ENCODE measurements at regions not wholly inside any gene's neighbourhood (a gene's known extent, or its start where the extent isn't known, plus 50 kb on each side); places are given as distances from the start of the nearest gene placed in this dataset.

DNA sequence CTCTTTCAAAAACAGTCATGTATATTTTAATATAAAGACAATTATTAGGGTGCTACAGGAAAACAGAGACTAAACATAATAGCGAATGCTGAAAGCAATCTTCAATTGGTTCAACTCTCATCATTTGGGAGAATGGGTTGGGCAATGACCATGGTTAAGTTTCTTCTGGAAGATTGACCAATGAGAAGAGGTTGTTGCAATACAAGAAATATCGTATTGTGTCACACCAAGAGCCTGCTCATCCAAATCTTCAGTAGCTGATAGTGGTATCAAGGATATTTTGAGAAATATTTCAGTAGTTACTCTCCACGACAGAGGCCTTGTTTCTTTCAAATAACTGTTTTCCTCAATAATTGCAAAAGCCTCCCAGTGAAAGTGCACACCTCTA, 83.0 kb upstream of the FNDC3A start:
- Histone ChIP-seq H3K4me2 (ENCODE audit: low read depth, low read length) (no peak overlapping the region), H3K36me3 (replicated peaks in 1 of 2; ENCODE audit: control insufficient read depth in 1 of 2, insufficient read depth in 2 of 2, low read length in 2 of 2) (no peaks in the 10 kb centered on the region), H3K27me3 (ENCODE audit: control insufficient read depth in 1 of 2, insufficient read depth in 2 of 2, low read length in 2 of 2) (no peaks in the 10 kb centered on the region; a peak in 1 of 5 replicates), H3K27ac (ENCODE audit: extremely low read length, insufficient read depth, low read length) (no peak overlapping the region), H3K9ac (ENCODE audit: insufficient read depth, low read depth, low read length) (no peak overlapping the region), H2AFZ (ENCODE audit: low read length) (no peak overlapping the region), H3K4me1 (ENCODE audit: insufficient read depth, low read length) (no peaks in the 10 kb centered on the region), H3K4me3 (replicated peaks in 1 of 3; ENCODE audit: insufficient read depth in 1 of 3, low read depth in 2 of 3, low read length in 3 of 3) (no peak overlapping the region), H3K9me3 (ENCODE audit: low read length) (no peaks in the 10 kb centered on the region), H4K20me1 (ENCODE audit: insufficient read depth, low read length) (no peaks in the 10 kb centered on the region), H3K79me2 (ENCODE audit: insufficient read depth, low read length) (no peaks in the 10 kb centered on the region)
- DNase-seq (ENCODE audit: low spot score) (no peak), FAIRE-seq (no peak), ATAC-seq (no peak)
- TF ChIP-seq ZNF782 (CRISPR knock-in tag; IDR thresholded peaks at IDR 0.05; ENCODE audit: borderline replicate concordance), result no peak
- TF ChIP-seq TCF7 (IDR thresholded peaks at IDR 0.05; ENCODE audit: low read depth), result no peak
- TF ChIP-seq ZNF282 (IDR thresholded peaks at IDR 0.05; ENCODE audit: partially characterized antibody), result no peak
- no peak for TF ChIP-seq ZBTB4 (CRISPR knock-in tag; IDR thresholded peaks at IDR 0.05; ENCODE audit: borderline replicate concordance)
- no peak for TF ChIP-seq KDM3A (CRISPR knock-in tag; IDR thresholded peaks at IDR 0.05; ENCODE audit: low read depth)
- TF ChIP-seq, protein P1, sequence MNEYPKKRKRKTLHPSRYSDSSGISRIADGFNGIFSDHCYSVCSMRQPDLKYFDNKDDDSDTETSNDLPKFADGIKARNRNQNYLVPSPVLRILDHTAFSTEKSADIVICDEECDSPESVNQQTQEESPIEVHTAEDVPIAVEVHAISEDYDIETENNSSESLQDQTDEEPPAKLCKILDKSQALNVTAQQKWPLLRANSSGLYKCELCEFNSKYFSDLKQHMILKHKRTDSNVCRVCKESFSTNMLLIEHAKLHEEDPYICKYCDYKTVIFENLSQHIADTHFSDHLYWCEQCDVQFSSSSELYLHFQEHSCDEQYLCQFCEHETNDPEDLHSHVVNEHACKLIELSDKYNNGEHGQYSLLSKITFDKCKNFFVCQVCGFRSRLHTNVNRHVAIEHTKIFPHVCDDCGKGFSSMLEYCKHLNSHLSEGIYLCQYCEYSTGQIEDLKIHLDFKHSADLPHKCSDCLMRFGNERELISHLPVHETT (CRISPR knock-in tag; conservative IDR thresholded peaks at IDR 0.05), result no peak
- no peak for TF ChIP-seq GFI1 (CRISPR knock-in tag; IDR thresholded peaks at IDR 0.05; ENCODE audit: borderline replicate concordance)
- no peak for TF ChIP-seq HNF1B (CRISPR knock-in tag; IDR thresholded peaks at IDR 0.05)
- TF ChIP-seq ELF1 (CRISPR knock-in tag; IDR thresholded peaks at IDR 0.05), result no peak
- TF ChIP-seq, protein P2, sequence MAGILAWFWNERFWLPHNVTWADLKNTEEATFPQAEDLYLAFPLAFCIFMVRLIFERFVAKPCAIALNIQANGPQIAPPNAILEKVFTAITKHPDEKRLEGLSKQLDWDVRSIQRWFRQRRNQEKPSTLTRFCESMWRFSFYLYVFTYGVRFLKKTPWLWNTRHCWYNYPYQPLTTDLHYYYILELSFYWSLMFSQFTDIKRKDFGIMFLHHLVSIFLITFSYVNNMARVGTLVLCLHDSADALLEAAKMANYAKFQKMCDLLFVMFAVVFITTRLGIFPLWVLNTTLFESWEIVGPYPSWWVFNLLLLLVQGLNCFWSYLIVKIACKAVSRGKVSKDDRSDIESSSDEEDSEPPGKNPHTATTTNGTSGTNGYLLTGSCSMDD (CRISPR knock-in tag; IDR thresholded peaks at IDR 0.05), result no peak
- TF ChIP-seq, protein P3, sequence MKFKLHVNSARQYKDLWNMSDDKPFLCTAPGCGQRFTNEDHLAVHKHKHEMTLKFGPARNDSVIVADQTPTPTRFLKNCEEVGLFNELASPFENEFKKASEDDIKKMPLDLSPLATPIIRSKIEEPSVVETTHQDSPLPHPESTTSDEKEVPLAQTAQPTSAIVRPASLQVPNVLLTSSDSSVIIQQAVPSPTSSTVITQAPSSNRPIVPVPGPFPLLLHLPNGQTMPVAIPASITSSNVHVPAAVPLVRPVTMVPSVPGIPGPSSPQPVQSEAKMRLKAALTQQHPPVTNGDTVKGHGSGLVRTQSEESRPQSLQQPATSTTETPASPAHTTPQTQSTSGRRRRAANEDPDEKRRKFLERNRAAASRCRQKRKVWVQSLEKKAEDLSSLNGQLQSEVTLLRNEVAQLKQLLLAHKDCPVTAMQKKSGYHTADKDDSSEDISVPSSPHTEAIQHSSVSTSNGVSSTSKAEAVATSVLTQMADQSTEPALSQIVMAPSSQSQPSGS (CRISPR knock-in tag; IDR thresholded peaks at IDR 0.05), result no peak
- TF ChIP-seq ZSCAN29 (CRISPR knock-in tag; conservative IDR thresholded peaks at IDR 0.05), result no peak
- no TSS peak for BruUV-seq (replicated peaks)
- CTCF ChIA-PET (ENCODE audit: low intra/inter-chr PET ratio, low total read pairs), result no interaction called here
- intact Hi-C loops (cut with micrococcal nuclease; ENCODE audit: unreplicated experiment), result no loop called here
- 38% methylated on average over 3 of the region's 3 CpGs for WGBS (ENCODE audit: low lambda C conversion rate)
- POLR2A ChIA-PET, result no interaction called here
- in situ Hi-C loops (cut with HindIII; ENCODE audit: extremely low pct_ligation_motif_present, low pct_unique_long_range_greater_than_20kb), result no loop called here

Data from HepG2 (cell line).